ENCODE measurements at regions not wholly inside any gene's neighbourhood (a gene's known extent, or its start where the extent isn't known, plus 50 kb on each side); places are given as distances from the start of the nearest gene placed in this dataset.

DNA sequence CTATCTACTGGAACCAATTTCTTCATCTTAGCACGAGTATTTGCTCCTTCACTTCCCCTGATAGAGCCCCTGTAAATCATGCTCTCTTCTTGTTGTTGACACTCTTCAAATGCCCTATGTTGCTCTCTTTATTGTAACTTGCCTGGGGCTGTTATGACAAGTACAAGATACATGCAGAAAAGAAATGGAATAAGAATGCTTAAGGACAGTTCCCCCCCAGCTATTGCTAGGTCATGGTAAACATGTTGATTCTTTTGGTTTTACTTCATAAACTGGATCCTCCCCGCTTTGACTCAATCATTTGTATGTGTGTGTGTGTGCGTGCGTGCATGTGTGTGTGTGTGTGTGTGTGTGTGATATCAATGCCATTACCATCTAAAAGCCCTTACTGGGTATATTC, 368.5 kb upstream of the CNTNAP5 start (continued):
- TF ChIP-seq, protein P1, sequence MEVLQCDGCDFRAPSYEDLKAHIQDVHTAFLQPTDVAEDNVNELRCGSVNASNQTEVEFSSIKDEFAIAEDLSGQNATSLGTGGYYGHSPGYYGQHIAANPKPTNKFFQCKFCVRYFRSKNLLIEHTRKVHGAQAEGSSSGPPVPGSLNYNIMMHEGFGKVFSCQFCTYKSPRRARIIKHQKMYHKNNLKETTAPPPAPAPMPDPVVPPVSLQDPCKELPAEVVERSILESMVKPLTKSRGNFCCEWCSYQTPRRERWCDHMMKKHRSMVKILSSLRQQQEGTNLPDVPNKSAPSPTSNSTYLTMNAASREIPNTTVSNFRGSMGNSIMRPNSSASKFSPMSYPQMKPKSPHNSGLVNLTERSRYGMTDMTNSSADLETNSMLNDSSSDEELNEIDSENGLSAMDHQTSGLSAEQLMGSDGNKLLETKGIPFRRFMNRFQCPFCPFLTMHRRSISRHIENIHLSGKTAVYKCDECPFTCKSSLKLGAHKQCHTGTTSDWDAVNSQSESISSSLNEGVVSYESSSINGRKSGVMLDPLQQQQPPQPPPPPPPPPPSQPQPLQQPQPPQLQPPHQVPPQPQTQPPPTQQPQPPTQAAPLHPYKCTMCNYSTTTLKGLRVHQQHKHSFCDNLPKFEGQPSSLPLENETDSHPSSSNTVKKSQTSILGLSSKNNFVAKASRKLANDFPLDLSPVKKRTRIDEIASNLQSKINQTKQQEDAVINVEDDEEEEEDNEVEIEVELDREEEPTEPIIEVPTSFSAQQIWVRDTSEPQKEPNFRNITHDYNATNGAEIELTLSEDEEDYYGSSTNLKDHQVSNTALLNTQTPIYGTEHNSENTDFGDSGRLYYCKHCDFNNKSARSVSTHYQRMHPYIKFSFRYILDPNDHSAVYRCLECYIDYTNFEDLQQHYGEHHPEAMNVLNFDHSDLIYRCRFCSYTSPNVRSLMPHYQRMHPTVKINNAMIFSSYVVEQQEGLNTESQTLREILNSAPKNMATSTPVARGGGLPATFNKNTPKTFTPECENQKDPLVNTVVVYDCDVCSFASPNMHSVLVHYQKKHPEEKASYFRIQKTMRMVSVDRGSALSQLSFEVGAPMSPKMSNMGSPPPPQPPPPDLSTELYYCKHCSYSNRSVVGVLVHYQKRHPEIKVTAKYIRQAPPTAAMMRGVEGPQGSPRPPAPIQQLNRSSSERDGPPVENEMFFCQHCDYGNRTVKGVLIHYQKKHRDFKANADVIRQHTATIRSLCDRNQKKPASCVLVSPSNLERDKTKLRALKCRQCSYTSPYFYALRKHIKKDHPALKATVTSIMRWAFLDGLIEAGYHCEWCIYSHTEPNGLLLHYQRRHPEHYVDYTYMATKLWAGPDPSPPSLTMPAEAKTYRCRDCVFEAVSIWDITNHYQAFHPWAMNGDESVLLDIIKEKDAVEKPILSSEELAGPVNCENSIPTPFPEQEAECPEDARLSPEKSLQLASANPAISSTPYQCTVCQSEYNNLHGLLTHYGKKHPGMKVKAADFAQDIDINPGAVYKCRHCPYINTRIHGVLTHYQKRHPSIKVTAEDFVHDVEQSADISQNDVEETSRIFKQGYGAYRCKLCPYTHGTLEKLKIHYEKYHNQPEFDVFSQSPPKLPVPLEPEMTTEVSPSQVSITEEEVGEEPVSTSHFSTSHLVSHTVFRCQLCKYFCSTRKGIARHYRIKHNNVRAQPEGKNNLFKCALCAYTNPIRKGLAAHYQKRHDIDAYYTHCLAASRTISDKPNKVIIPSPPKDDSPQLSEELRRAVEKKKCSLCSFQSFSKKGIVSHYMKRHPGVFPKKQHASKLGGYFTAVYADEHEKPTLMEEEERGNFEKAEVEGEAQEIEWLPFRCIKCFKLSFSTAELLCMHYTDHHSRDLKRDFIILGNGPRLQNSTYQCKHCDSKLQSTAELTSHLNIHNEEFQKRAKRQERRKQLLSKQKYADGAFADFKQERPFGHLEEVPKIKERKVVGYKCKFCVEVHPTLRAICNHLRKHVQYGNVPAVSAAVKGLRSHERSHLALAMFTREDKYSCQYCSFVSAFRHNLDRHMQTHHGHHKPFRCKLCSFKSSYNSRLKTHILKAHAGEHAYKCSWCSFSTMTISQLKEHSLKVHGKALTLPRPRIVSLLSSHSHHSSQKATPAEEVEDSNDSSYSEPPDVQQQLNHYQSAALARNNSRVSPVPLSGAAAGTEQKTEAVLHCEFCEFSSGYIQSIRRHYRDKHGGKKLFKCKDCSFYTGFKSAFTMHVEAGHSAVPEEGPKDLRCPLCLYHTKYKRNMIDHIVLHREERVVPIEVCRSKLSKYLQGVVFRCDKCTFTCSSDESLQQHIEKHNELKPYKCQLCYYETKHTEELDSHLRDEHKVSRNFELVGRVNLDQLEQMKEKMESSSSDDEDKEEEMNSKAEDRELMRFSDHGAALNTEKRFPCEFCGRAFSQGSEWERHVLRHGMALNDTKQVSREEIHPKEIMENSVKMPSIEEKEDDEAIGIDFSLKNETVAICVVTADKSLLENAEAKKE (CRISPR knock-in tag; IDR thresholded peaks at IDR 0.05), result no peak
- no peak for TF ChIP-seq ZNF331 (CRISPR knock-in tag; IDR thresholded peaks at IDR 0.05; ENCODE audit: low read depth)
- no peak for TF ChIP-seq POLR2AphosphoS5 (IDR thresholded peaks at IDR 0.05; ENCODE audit: low read depth)
- TF ChIP-seq NANOG (IDR thresholded peaks at IDR 0.05; ENCODE audit: borderline replicate concordance), result no peak
- TF ChIP-seq JUNB (IDR thresholded peaks at IDR 0.05; ENCODE audit: unreplicated experiment), result no peak

DNA sequence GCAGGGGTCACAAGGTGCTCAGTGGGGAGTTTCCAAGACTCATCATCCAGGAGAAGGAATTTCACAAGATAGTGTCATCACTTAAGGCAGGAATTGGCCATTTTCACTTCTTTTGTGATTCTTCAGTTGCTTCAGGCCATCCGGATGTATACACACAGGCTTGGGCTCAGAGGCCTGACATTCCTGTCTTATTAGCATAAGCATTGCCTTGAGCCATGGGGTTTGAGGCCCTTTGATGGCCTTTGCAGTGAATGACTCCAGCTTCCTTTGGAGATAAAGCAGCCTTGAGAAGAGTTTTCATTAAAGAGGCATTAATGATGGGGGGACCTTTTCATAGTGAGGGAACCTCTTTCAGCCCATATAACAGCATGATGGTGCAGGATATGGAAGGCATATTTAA, 366.0 kb upstream of the CNTNAP5 start:
- Histone ChIP-seq H2AFZ (no peak overlapping the region), H3K79me2 (replicated peaks; ENCODE audit: insufficient read depth) (no peaks in the 10 kb centered on the region), H3K4me3 (no peak overlapping the region), H4K20me1 (replicated peaks; ENCODE audit: insufficient read depth) (no peaks in the 10 kb centered on the region), H3K27ac (ENCODE audit: low read depth) (0 out of 2 replicates have a peak overlapping the region, but pooled peaks have one; percentile 63), H3K4me1 (ENCODE audit: insufficient read depth) (peaks cover 25% of the 10 kb centered on the region), H3F3A (replicated peaks; ENCODE audit: low read depth) (no peaks in the 10 kb centered on the region), H3K9me2 (ENCODE audit: insufficient read depth) (peaks cover 13% of the 10 kb centered on the region), H3K36me3 (ENCODE audit: insufficient read depth) (peaks cover 13% of the 10 kb centered on the region; the same call in 1 of the 2 replicates), H3K27me3 (ENCODE audit: insufficient read depth) (no peaks in the 10 kb centered on the region), H3K4me2 (no peak overlapping the region)
- Mint-ChIP-seq H3K36me3 (ENCODE audit: low read depth) (peaks cover 44% of the 10 kb centered on the region), H3K27ac (peak overlapping the region; percentile 45), H3K4me3 (no peak overlapping the region), H3K9me3 (peaks cover 36% of the 10 kb centered on the region), H3K4me1 (peaks cover 44% of the 10 kb centered on the region), H3K27me3 (ENCODE audit: insufficient read depth, low read depth, poor library complexity) (peaks cover 6% of the 10 kb centered on the region)
- ATAC-seq (peak; percentile 63; the same call in 2 of the 3 replicates), DNase-seq (ENCODE audit: low spot score) (peak; percentile 39)
- TF ChIP-seq ZNF114 (CRISPR knock-in tag; IDR thresholded peaks at IDR 0.05) (0 out of 2 replicates have a peak, but pooled peaks have one; percentile 35), EZH2 (IDR thresholded peaks at IDR 0.05; ENCODE audit: low read depth, unreplicated experiment) (no peak)
- TF ChIP-seq, protein P1 (CRISPR knock-in tag; IDR thresholded peaks at IDR 0.05), result peak; percentile 62; the same call in 1 of the 2 replicates

Measured in GM23338 (cell line).